ENCODE measurements at regions not wholly inside any gene's neighbourhood (a gene's known extent, or its start where the extent isn't known, plus 50 kb on each side); places are given as distances from the start of the nearest gene placed in this dataset.
"Not testable (repeated sequence)": the region's sequence is repeated elsewhere in the genome, so short reads cannot be mapped to it uniquely, and the experiment has no call there.

- no peak for DNase-seq
- no peaks in the 10 kb centered on the region for H3K27me3 ChIP-seq (replicated peaks)
- H3K36me3 ChIP-seq (replicated peaks), result no peaks in the 10 kb centered on the region
- no peak overlapping the region for H3K4me3 ChIP-seq (ENCODE audit: low read depth, low read length)
- no peak for TF ChIP-seq CTCF (IDR thresholded peaks at IDR 0.05; ENCODE audit: low read depth, low read length, missing control alignments)
- in situ Hi-C loops (cut with HindIII; ENCODE audit: low pct_ligation_motif_present, low sequenced_read_pairs), result no loop called here
- no peak overlapping the region for H3K27ac ChIP-seq
These were observed 194.1 kb upstream of the GLI2 start for GRCh38 chr2:120541553-120541932.

DNA sequence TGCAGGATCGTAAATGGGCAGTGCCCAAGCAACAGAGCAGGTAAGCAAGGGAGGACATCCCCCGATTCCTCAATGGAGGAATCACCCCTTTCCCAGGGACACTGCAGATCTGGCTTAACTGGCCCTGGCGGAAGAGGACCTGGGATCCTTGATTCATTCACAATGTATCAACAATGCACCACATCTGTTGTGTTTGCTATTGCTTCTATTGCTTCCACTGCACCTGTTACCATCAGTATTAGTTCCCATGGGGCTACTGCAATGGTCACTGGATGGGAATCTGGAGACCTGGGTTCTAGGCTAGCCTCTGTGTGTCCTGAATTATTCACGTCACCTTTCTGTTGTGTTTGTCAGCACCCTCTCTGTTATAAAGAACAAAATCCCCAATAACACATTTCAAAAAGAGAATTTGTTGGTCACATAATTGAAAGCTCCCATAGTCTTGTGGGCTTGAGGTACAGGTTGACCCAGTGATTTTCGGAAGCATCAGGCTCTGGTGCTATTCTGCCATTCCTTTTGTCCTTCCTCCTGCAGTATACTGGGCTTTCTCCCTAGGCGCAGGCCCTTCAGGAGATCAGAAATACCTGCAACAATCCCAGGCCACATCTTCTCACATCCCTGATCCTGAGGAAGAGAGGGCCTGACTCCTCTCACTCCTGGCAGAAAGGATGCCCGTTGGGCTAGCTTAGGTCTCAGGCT is 193.5 kb upstream of the GLI2 start:
- Histone ChIP-seq H3K36me3 (replicated peaks) (no peaks in the 10 kb centered on the region), H3K27me3 (replicated peaks) (no peaks in the 10 kb centered on the region), H3K4me3 (ENCODE audit: low read depth, low read length) (no peak overlapping the region), H3K27ac (no peak overlapping the region)
- DNase-seq, result no peak
- in situ Hi-C loops (cut with HindIII; ENCODE audit: low pct_ligation_motif_present, low sequenced_read_pairs), result no loop called here
- no peak for TF ChIP-seq CTCF (IDR thresholded peaks at IDR 0.05; ENCODE audit: low read depth, low read length, missing control alignments)

DNA sequence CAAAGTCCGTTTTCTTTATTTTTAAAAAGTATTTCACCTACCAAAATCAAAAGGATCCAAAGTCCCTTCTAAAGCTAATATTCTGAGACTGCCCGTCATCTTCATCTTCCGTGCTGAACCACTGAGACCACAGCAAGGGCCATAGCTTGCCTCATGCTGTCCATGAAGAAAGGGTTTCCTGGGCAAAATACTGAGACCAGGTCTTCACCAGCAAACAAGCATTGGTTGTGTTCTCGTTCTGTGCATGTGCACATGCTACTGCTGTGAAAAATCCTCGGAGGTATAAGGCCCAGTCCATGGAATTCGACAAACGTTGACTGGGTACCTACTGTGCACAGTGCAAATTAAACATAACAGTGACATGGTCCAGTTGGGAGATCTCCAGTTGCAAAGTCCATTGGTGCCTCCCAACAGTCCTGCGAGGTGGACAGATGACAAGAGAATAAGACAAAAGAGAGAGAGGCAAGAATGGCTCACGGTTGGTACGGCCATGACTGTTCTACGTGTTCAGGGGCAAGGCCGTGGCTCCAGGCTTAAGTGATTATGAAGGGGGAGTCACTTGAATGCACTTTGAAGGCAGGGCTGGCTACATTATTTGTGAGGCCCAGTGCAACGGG is 192.6 kb upstream of the GLI2 start:
- in situ Hi-C loops (cut with HindIII; ENCODE audit: low pct_ligation_motif_present, low sequenced_read_pairs), result no loop called here
- H3K27me3 ChIP-seq (replicated peaks), result no peaks in the 10 kb centered on the region
- no peak for DNase-seq
- no peak overlapping the region for H3K4me3 ChIP-seq (ENCODE audit: low read depth, low read length)
- no peaks in the 10 kb centered on the region for H3K36me3 ChIP-seq (replicated peaks)
- no peak overlapping the region for H3K27ac ChIP-seq
- TF ChIP-seq CTCF (IDR thresholded peaks at IDR 0.05; ENCODE audit: low read depth, low read length, missing control alignments), result no peak

- Histone ChIP-seq H3K27ac (no peak overlapping the region), H3K36me3 (replicated peaks) (no peaks in the 10 kb centered on the region), H3K27me3 (replicated peaks) (no peaks in the 10 kb centered on the region), H3K4me3 (ENCODE audit: low read depth, low read length) (no peak overlapping the region)
- no peak for DNase-seq
- in situ Hi-C loops (cut with HindIII; ENCODE audit: low pct_ligation_motif_present, low sequenced_read_pairs), result no loop called here
- TF ChIP-seq CTCF (IDR thresholded peaks at IDR 0.05; ENCODE audit: low read depth, low read length, missing control alignments), result no peak
These were observed 191.8 kb upstream of the GLI2 start for GRCh38 chr2:120543899-120544298.

DNA sequence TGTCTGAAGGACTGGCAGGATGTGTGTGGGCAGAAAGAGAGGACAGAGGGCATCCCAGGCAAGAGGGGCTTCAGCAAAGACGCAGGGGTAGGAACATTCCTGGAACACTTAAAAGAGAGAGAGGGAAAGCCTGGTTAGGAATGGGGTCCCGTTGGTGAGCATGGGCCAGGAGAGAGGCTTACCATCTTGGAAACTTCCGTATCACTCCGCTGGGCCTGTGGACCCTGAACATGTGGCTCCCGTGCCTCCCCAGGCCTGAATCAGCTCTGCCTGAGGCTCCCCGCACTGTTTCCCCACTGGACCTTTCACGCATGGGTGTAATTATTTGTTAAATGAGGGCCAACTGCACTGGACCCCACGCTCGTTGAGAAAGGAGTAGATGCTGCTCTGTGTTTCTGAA is 191.1 kb upstream of the GLI2 start:
- no peak for DNase-seq
- in situ Hi-C loops (cut with HindIII; ENCODE audit: low pct_ligation_motif_present, low sequenced_read_pairs), result no loop called here
- Histone ChIP-seq H3K27me3 (replicated peaks) (no peaks in the 10 kb centered on the region), H3K36me3 (replicated peaks) (no peaks in the 10 kb centered on the region), H3K27ac (no peak overlapping the region), H3K4me3 (ENCODE audit: low read depth, low read length) (no peak overlapping the region)
- no peak for TF ChIP-seq CTCF (IDR thresholded peaks at IDR 0.05; ENCODE audit: low read depth, low read length, missing control alignments)

GRCh38 chr2:120545007-120545406 is 190.7 kb upstream of the GLI2 start:
- H3K27me3 ChIP-seq (replicated peaks); H3K4me3 ChIP-seq (ENCODE audit: low read depth, low read length); H3K36me3 ChIP-seq (replicated peaks); H3K27ac ChIP-seq; in situ Hi-C loops (cut with HindIII; ENCODE audit: low pct_ligation_motif_present, low sequenced_read_pairs); DNase-seq: not testable (repeated sequence)
